Adrenal gland (tissue), 5 donors: ENCODE measurements at regions not wholly inside any gene's neighbourhood (a gene's known extent, or its start where the extent isn't known, plus 50 kb on each side); places are given as distances from the start of the nearest gene placed in this dataset.

Experiments used
- CTCF ChIP-seq, 6 experiments: fragments of 450-650 bp in 4 of 6; fragments of 200-600 bp in 2 of 6; sonication (generic) in 1 of 6; IDR thresholded peaks; 1 replicate in 5 of 6; 2 replicates in 1 of 6; pipeline versions ENCODE4 v1.5.1 to v1.8.0; 2016 to 2021; ENCODE audit warnings: antibody characterized with exemption in 6 of 6, mild to moderate bottlenecking in 2 of 6, moderate library complexity in 1 of 6
- POLR2A ChIP-seq, 2 donors: fragments of 450-650 bp; IDR thresholded peaks; one replicate each; pipeline ENCODE4 v1.6.1; 2017; ENCODE audit warnings: antibody characterized with exemption in 2 of 2, mild to moderate bottlenecking in 2 of 2, moderate library complexity in 1 of 2
- donor health status: DM: no; HTN: no; CAD: no.

- TF ChIP-seq POLR2A (IDR thresholded peaks at IDR 0.05) (no peak), CTCF (IDR thresholded peaks at IDR 0.05) (no peak)
These were observed 206.5 kb upstream of the PDE10A start for GRCh38 chr6:165869526-165869925.
